ENCODE measurements at regions not wholly inside any gene's neighbourhood (a gene's known extent, or its start where the extent isn't known, plus 50 kb on each side); places are given as distances from the start of the nearest gene placed in this dataset.
"Not testable (repeated sequence)": the region's sequence is repeated elsewhere in the genome, so short reads cannot be mapped to it uniquely, and the experiment has no call there.

DNA sequence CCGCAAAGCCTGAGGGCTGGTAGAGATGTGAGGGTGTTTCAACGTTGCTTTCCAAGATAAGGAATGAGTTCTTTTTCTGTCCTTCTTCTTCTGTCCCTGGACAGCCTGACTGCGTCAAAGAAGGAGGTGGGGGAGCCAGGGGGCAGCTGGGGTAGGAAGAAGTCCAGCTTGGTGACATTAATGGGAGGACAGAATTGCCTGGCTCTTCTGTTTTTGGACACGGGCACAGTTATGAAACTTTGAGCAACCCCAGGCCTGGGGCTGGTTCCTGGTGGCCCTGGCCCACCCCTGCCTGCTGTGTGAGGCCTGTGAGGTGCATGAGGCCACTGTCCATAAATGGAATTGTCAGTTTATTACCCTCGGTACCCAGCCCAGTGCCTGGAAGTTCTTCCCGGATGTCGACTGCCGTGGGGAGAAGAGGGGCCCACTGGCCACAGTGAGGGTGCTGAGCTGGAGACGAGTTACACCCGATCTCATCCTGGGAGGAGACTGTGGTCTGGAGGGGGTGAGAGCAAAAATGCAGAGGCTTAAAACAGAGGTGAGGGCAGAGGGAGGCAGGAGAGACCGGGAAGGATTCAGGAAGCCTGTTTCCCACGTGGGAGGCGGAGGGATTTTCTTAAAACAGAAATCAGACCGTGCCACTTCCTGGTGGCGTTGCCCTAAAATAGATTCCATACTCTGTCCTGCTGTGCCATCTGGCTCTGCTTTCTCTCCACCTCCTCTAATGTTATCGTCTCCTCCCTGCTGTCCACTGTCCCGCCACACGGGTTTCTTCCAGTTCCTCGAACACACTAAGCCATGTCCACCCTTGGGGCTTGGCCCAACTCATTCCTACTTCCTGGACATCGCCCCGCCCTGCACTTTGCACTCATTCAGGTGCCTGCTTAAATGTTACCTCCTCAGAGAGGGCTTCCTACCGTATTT is 59.7 kb upstream of the RASD2 start:
- no peak for DNase-seq (ENCODE audit: low read depth, low spot score)
- no peak overlapping the region for H3K4me3 ChIP-seq (ENCODE audit: low read depth, low read length)
- in situ Hi-C loops (cut with HindIII; ENCODE audit: low sequenced_read_pairs): no loop called here
- TF ChIP-seq, protein P1, sequence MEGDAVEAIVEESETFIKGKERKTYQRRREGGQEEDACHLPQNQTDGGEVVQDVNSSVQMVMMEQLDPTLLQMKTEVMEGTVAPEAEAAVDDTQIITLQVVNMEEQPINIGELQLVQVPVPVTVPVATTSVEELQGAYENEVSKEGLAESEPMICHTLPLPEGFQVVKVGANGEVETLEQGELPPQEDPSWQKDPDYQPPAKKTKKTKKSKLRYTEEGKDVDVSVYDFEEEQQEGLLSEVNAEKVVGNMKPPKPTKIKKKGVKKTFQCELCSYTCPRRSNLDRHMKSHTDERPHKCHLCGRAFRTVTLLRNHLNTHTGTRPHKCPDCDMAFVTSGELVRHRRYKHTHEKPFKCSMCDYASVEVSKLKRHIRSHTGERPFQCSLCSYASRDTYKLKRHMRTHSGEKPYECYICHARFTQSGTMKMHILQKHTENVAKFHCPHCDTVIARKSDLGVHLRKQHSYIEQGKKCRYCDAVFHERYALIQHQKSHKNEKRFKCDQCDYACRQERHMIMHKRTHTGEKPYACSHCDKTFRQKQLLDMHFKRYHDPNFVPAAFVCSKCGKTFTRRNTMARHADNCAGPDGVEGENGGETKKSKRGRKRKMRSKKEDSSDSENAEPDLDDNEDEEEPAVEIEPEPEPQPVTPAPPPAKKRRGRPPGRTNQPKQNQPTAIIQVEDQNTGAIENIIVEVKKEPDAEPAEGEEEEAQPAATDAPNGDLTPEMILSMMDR (IDR thresholded peaks at IDR 0.05; ENCODE audit: low read depth, low read length): no peak

DNA sequence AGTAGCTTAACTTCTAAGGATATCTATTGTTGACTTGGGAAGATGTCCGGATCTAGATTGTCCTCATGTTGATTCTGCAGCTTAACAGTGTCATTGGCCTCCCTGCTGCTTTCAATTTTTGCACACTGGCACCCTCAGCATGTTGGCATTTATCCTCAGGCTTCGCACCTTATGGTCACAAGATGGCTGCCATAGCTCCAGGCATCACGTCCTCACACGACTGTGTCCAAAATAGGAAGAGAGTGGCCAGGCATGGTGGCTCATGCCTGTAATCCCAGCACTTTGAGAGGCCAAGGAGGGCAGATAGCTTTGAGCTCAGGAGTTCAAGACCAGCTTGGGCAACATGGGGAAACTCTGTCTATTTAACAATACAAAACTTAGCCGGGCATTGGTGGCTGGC is 58.3 kb upstream of the RASD2 start:
- in situ Hi-C loops (cut with HindIII; ENCODE audit: low sequenced_read_pairs): no loop called here

DNA sequence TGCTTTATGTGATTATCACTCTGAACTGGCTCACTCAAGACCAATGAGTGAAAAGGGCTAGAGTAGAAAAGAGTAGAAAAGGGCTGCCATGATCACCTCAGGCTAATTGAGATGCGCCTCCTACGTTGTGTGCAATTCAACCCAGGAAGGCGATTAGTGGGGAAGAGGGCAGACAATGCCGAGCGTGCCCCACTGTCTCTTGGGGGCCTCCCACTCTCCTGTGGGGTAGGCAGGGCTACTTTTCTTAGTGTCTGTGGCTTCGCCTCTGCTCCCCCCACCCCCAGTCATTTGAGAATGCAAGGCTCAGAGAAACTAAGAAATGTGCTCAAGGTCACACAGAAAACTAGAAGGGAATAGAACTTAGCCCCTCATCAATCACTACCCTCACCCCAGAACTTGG is 57.7 kb upstream of the RASD2 start:
- TF ChIP-seq, protein P1 (IDR thresholded peaks at IDR 0.05; ENCODE audit: low read depth, low read length): no peak
- no peak overlapping the region for H3K4me3 ChIP-seq (ENCODE audit: low read depth, low read length)
- DNase-seq (ENCODE audit: low read depth, low spot score): no peak
- in situ Hi-C loops (cut with HindIII; ENCODE audit: low sequenced_read_pairs): no loop called here

More for the DNA sequence above, 58.3 kb upstream of the RASD2 start:
- no peak overlapping the region for H3K4me3 ChIP-seq (ENCODE audit: low read depth, low read length)
- TF ChIP-seq, protein P1 (IDR thresholded peaks at IDR 0.05; ENCODE audit: low read depth, low read length): no peak
- DNase-seq (ENCODE audit: low read depth, low spot score): no peak

DNA sequence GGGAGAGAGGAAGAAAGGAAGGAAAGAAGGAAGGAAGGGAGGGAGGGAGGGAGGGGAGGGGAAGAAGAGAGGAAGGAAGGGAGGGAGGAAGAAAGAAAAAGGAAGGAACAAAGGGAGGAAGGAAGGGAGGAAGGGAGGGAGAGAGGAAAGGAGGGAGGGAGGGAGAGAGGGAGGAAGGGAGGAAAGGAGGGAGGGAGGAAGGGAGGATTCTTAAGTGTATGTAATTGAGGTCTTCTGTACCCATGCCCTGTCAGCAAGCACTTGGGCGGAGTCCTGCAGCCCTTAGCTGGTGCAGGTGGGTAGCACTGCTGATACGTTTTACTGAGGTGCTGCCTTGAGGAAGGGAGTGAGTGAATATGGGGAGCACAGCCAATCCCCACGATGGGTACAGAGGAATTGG is 56.9 kb upstream of the RASD2 start:
- no peak for DNase-seq (ENCODE audit: low read depth, low spot score)
- in situ Hi-C loops (cut with HindIII; ENCODE audit: low sequenced_read_pairs): no loop called here

DNA sequence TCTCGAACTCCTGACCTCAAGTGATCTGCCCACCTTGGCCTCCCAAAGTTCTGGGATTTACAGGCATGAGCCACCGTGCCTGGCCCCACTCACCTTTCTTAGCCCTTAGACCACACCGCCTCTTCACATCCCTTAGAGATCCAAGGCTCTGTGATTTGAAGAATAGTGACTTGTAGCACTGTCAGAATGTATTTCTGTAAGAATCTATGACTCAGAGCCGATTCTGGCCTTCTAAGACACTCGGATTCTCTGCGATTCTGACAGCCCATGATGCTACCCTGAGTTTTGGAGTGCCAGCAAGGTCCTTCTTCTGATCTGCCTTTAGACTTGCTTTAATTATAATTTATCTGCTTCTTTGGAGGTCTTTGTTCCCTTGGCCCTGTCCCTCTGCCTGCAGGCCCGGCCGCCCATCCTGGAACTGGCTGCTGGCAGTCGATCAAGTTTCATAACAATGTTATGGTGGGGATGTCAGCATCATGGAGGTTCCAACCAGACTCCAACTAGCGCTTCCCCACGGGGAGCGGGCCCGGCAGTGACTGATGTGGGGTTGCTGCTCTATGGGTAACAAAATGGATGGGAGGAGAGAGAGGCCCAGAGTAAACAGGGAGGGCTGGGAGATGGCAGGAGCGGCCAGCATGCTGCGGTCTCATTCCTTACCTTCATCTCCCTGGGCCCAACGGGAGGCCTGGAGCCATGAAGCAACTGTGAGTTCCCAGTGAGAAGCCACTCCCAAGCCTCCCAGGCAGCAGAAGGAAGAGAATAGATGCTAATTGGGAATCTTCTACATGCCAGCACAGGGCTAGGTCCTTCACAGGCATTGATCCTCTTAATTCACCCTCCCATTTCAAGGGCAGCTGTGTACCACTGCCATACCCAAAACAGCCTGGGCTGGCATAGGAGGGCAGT is 55.7 kb upstream of the RASD2 start:
- peak; percentile 35 for DNase-seq (ENCODE audit: low read depth, low spot score)
- H3K4me3 ChIP-seq (ENCODE audit: low read depth, low read length): no peak overlapping the region
- TF ChIP-seq, protein P1 (IDR thresholded peaks at IDR 0.05; ENCODE audit: low read depth, low read length): no peak
- in situ Hi-C loops (cut with HindIII; ENCODE audit: low sequenced_read_pairs): no loop called here

More for the DNA sequence above, 56.9 kb upstream of the RASD2 start:
- H3K4me3 ChIP-seq (ENCODE audit: low read depth, low read length): no peak overlapping the region
- TF ChIP-seq, protein P1 (IDR thresholded peaks at IDR 0.05; ENCODE audit: low read depth, low read length): no peak

DNA sequence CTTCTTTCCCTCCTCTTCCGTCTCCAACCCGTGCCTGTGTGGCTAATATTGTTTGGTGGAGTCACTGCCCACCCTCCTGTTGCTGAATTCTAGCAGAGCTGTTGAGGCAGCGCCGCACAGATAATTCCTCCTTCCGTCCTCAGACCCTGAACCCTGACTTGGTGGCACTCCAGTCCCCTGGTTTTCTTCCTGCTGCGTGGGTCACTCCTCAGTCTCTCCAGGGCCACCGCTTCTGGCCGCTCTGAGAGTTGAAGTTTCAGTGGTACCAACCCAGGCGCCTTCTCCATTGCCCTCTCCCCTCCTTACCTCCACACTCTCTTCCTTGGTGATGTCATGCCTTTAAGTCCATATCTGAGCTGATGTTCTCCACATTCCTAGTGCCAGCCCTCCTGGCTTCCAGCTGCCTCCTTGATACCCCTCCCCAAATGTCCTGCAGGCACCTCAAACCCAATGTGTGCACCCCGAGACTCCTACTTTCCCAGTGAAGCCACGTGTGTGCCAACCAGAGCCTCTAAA is 54.5 kb upstream of the RASD2 start:
- DNase-seq (ENCODE audit: low read depth, low spot score): no peak
- TF ChIP-seq, protein P1 (IDR thresholded peaks at IDR 0.05; ENCODE audit: low read depth, low read length): no peak
- H3K4me3 ChIP-seq (ENCODE audit: low read depth, low read length): no peak overlapping the region
- in situ Hi-C loops (cut with HindIII; ENCODE audit: low sequenced_read_pairs): no loop called here

DNA sequence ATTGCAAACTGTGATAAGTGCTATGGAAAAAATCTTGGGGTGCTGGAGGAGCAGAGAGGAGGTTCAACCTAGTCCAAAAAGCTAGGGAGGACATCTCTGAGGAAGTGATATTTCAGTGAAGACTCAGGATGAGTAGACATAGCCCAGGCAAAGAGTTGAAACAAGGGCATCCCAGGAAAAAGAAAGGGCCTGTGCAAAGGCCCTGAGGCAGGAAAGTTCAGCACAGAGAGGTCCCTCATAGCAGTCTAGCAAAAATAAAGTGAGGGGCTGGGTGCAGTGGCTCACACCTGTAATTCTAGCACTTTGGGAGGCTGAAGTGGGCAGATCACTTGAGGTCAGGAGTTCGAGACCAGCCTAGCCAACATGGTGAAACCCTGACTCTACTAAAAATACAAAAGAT is 53.0 kb upstream of the RASD2 start:
- in situ Hi-C loops (cut with HindIII; ENCODE audit: low sequenced_read_pairs); H3K4me3 ChIP-seq (ENCODE audit: low read depth, low read length); DNase-seq (ENCODE audit: low read depth, low spot score): not testable (repeated sequence)

All from astrocyte of the spinal cord (primary cell).